Motor neuron (in vitro differentiated cells): ENCODE measurements at regions not wholly inside any gene's neighbourhood (a gene's known extent, or its start where the extent isn't known, plus 50 kb on each side); places are given as distances from the start of the nearest gene placed in this dataset.

Source experiments
- ATAC-seq, 8 experiments: fragments of 200-7000 bp; cut with Tn5 transposase; replicated peaks in 6 of 8; 2 replicates each; pipeline ENCODE4 v1.8.0; 2021; ENCODE audit warnings: mild to moderate bottlenecking in 8 of 8, moderate library complexity in 8 of 8
- H3K27ac ChIP-seq, 2 donors: fragments of 250-450 bp; sonication (Bioruptor Pico); 2 replicates each; pipeline ENCODE4 v1.9.0; 2021; ENCODE audit warnings: antibody characterized with exemption in 2 of 2, mild to moderate bottlenecking in 2 of 2, moderate library complexity in 1 of 2
- H3K4me1 ChIP-seq, 2 donors: fragments of 250-450 bp; sonication (Bioruptor Pico); replicated peaks in 1 of 2; 2 replicates each; pipeline ENCODE4 v1.6.1; 2021; ENCODE audit warnings: antibody characterized with exemption in 2 of 2, mild to moderate bottlenecking in 2 of 2, moderate library complexity in 1 of 2
- H3K4me3 ChIP-seq, 5 donors: fragments of 250-450 bp; sonication (Bioruptor Pico); 2 replicates each; pipeline ENCODE4 v1.9.0; 2021; ENCODE audit warnings: antibody characterized with exemption in 5 of 5, mild to moderate bottlenecking in 5 of 5, moderate library complexity in 4 of 5
- whole genome bisulfite sequencing, 10 experiments: fragments of 450-650 bp; shearing (Covaris generic); methylation state at CpG; one replicate each; pipeline ENCODE4 v1.0.0; 2022; 5-methylcytosine and 5-hydroxymethylcytosine counted together
- in situ Hi-C, 9 experiments: fragments of 400-800 bp; cut with MboI; loops; one replicate each; pipeline ENCODE4 v1.15.0; 2021; ENCODE audit warnings: low sequenced_read_pairs in 9 of 9, low pct_unique_long_range_greater_than_20kb in 2 of 9; ENCODE audit not compliant: unreplicated experiment in 9 of 9

- WGBS, 10 experiments, result 40 to 100% (median 86%) methylated on average over 1 to 2 of the region's 2 CpGs
- Histone ChIP-seq H3K4me1 (no peaks in the 10 kb centered on the region), H3K4me3 (no peak overlapping the region), H3K27ac (no peak overlapping the region)
- in situ Hi-C loops, result no loop called here
- ATAC-seq, result no peak
These were observed 58.8 kb upstream of the LYPD6 start for GRCh38 chr2:149271575-149271974.

GRCh38 chr2:149278161-149278871, 52.1 kb upstream of the LYPD6 start:
- WGBS, 10 experiments, result 22 to 90% (median 54%) methylated on average over 1 to 7 of the region's 7 CpGs; no CpG with 5 or more reads in 1 of the 10 experiments
- no peak overlapping the region for H3K27ac ChIP-seq
- no peak overlapping the region for H3K4me3 ChIP-seq
- H3K4me1 ChIP-seq, result peaks cover 0 to 8% of the 10 kb centered on the region in 2 donors
- no peak for ATAC-seq
- in situ Hi-C loops, result no loop called here

- in situ Hi-C loops, result no loop called here
- Histone ChIP-seq H3K4me3 (no peak overlapping the region), H3K27ac (no peak overlapping the region), H3K4me1 (peaks cover 0 to 8% of the 10 kb centered on the region in 2 donors)
- ATAC-seq, result peak in 1 of 8 experiments; percentile 59
These were observed 51.5 kb upstream of the LYPD6 start for GRCh38 chr2:149278872-149279264.
